Neural cell (in vitro differentiated cells): ENCODE measurements at regions not wholly inside any gene's neighbourhood (a gene's known extent, or its start where the extent isn't known, plus 50 kb on each side); places are given as distances from the start of the nearest gene placed in this dataset.

Source experiments
- EP300 ChIP-seq: fragments of 450-650 bp; conservative IDR thresholded peaks from 2 replicates; pipeline ENCODE4 v1.6.1; 2014; ENCODE audit warnings: antibody characterized with exemption, mild to moderate bottlenecking, moderate library complexity; ENCODE audit not compliant: poor library complexity, severe bottlenecking
- EZH2 ChIP-seq: fragments of 200-600, 300-800 bp; shearing (Covaris generic), sonication (generic); IDR thresholded peaks from 2 replicates; pipeline ENCODE4 v1.6.1; 2014; ENCODE audit warnings: antibody characterized with exemption, low read length, borderline replicate concordance, mild to moderate bottlenecking; ENCODE audit not compliant: insufficient read depth, poor library complexity, severe bottlenecking
- POLR2AphosphoS5 ChIP-seq: IDR thresholded peaks from 2 replicates; pipeline ENCODE4 v1.6.1; 2012
- RAD21 ChIP-seq: fragments of 450-650 bp; conservative IDR thresholded peaks from 2 replicates; pipeline ENCODE4 v1.6.1; 2014; ENCODE audit warnings: antibody characterized with exemption, mild to moderate bottlenecking, moderate library complexity
- TAF1 ChIP-seq: IDR thresholded peaks from 2 replicates; pipeline ENCODE4 v1.6.1; 2012; ENCODE audit warnings: low read depth
- TF ChIP-seq, protein P1 (sequence below): fragments of 450-650 bp; IDR thresholded peaks from 2 replicates; pipeline ENCODE4 v1.5.1; 2014; ENCODE audit warnings: antibody characterized with exemption, mild to moderate bottlenecking, moderate library complexity; ENCODE audit not compliant: poor library complexity, severe bottlenecking
- TF ChIP-seq, protein P2 (sequence below): IDR thresholded peaks from 2 replicates; pipeline ENCODE4 v1.6.1; 2012; ENCODE audit warnings: borderline replicate concordance

DNA sequence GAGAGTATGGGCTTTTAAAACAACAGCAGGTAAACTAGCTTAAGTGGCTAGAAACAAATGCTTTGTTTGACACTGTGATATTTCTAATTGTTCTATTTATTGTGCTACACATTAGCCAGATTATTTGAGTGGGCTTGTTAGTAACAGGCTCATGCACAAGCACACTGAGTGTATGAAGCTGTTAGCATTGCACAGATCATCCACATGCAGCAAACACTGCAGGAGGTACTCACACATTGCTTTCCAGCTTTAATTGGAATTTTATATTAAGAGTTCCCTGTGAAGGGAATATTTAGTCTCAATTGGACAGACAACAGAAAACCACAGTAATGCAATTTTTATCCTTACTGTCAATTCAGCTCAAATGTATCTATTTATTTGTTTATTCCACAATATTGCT lies 92.9 kb upstream of the ZNF804B start:
- TF ChIP-seq, protein P1, sequence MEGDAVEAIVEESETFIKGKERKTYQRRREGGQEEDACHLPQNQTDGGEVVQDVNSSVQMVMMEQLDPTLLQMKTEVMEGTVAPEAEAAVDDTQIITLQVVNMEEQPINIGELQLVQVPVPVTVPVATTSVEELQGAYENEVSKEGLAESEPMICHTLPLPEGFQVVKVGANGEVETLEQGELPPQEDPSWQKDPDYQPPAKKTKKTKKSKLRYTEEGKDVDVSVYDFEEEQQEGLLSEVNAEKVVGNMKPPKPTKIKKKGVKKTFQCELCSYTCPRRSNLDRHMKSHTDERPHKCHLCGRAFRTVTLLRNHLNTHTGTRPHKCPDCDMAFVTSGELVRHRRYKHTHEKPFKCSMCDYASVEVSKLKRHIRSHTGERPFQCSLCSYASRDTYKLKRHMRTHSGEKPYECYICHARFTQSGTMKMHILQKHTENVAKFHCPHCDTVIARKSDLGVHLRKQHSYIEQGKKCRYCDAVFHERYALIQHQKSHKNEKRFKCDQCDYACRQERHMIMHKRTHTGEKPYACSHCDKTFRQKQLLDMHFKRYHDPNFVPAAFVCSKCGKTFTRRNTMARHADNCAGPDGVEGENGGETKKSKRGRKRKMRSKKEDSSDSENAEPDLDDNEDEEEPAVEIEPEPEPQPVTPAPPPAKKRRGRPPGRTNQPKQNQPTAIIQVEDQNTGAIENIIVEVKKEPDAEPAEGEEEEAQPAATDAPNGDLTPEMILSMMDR, result no peak
- no peak for TF ChIP-seq EP300
- TF ChIP-seq RAD21, result no peak
- no peak for TF ChIP-seq POLR2AphosphoS5
- TF ChIP-seq TAF1, result no peak
- TF ChIP-seq, protein P2, sequence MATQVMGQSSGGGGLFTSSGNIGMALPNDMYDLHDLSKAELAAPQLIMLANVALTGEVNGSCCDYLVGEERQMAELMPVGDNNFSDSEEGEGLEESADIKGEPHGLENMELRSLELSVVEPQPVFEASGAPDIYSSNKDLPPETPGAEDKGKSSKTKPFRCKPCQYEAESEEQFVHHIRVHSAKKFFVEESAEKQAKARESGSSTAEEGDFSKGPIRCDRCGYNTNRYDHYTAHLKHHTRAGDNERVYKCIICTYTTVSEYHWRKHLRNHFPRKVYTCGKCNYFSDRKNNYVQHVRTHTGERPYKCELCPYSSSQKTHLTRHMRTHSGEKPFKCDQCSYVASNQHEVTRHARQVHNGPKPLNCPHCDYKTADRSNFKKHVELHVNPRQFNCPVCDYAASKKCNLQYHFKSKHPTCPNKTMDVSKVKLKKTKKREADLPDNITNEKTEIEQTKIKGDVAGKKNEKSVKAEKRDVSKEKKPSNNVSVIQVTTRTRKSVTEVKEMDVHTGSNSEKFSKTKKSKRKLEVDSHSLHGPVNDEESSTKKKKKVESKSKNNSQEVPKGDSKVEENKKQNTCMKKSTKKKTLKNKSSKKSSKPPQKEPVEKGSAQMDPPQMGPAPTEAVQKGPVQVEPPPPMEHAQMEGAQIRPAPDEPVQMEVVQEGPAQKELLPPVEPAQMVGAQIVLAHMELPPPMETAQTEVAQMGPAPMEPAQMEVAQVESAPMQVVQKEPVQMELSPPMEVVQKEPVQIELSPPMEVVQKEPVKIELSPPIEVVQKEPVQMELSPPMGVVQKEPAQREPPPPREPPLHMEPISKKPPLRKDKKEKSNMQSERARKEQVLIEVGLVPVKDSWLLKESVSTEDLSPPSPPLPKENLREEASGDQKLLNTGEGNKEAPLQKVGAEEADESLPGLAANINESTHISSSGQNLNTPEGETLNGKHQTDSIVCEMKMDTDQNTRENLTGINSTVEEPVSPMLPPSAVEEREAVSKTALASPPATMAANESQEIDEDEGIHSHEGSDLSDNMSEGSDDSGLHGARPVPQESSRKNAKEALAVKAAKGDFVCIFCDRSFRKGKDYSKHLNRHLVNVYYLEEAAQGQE, result no peak
- TF ChIP-seq EZH2, result no peak
